IMR-90 (cell line): ENCODE measurements at regions not wholly inside any gene's neighbourhood (a gene's known extent, or its start where the extent isn't known, plus 50 kb on each side); places are given as distances from the start of the nearest gene placed in this dataset.

Experiments
- ATAC-seq: fragments of 200-7000 bp; cut with Tn5 transposase; 2 replicates; pipeline ENCODE4 v1.9.1; 2020; ENCODE audit warnings: low read depth, mild to moderate bottlenecking, moderate library complexity
- BruUV-seq: library from RNA; stranded (reverse); fragments of 400-500 nt; replicated peaks from 2 replicates; lab custom pipeline; 2021; lab: Mats Ljungman, UMichigan
- CTCF ChIA-PET: fragments of 300-600 bp; formaldehyde crosslinking; extraction: SDS; loops from one replicate; lab custom pipeline; 2021; ENCODE audit warnings: antibody characterized with exemption; lab: Yijun Ruan, JAX
- POLR2A ChIA-PET: fragments of 300-600 bp; sonication (Branson Sonifier 250); formaldehyde crosslinking; loops from one replicate; lab custom pipeline; 2022; ENCODE audit warnings: antibody characterized with exemption; ENCODE audit not compliant: unreplicated experiment; lab: Charles Lee
- DNase-seq: peaks from one replicate; pipeline ENCODE4 v3.0.0; 2013
- H2AFZ ChIP-seq: replicated peaks from 2 replicates; pipeline ENCODE3; 2013; ENCODE audit warnings: low read length, mild to moderate bottlenecking; ENCODE audit not compliant: poor library complexity
- H2AK5ac ChIP-seq: 2 replicates; pipeline ENCODE4 v1.6.1; 2013; ENCODE audit warnings: low read depth, low read length, inconsistent platforms
- H2AK9ac ChIP-seq: replicated peaks from 2 replicates; pipeline ENCODE3; 2013; ENCODE audit warnings: mild to moderate bottlenecking, low read depth, low read length, moderate library complexity; ENCODE audit not compliant: poor library complexity
- H2BK120ac ChIP-seq: 2 replicates; pipeline ENCODE4 v1.6.1; 2013; ENCODE audit warnings: low read depth, low read length, inconsistent platforms
- H2BK15ac ChIP-seq: 3 replicates; pipeline ENCODE4 v1.6.1; 2013; ENCODE audit warnings: low read depth, low read length, inconsistent platforms
- H2BK20ac ChIP-seq: 2 replicates; pipeline ENCODE4 v1.6.1; 2013; ENCODE audit warnings: low read depth, mild to moderate bottlenecking, inconsistent platforms, low read length, moderate library complexity
- H2BK5ac ChIP-seq: 2 replicates; pipeline ENCODE4 v1.6.1; 2013; ENCODE audit warnings: mild to moderate bottlenecking, low read depth, low read length, inconsistent platforms; ENCODE audit not compliant: poor library complexity, severe bottlenecking
- H3K14ac ChIP-seq: replicated peaks from 2 replicates; pipeline ENCODE4 v1.6.1; 2013; ENCODE audit warnings: low read depth, low read length, inconsistent platforms
- H3K18ac ChIP-seq: 2 replicates; pipeline ENCODE4 v1.6.1; 2013; ENCODE audit warnings: low read depth, low read length, control low read depth
- H3K23ac ChIP-seq: 2 replicates; pipeline ENCODE4 v1.6.1; 2013; ENCODE audit warnings: low read depth, low read length, inconsistent platforms
- H3K27ac ChIP-seq: 2 replicates; pipeline ENCODE4 v1.5.1; 2013; ENCODE audit warnings: mild to moderate bottlenecking, control low read depth, low read length; ENCODE audit not compliant: insufficient read depth
- H3K27me3 ChIP-seq: 2 replicates; pipeline ENCODE4 v1.6.1; 2013; ENCODE audit warnings: low read length; ENCODE audit not compliant: control insufficient read depth, insufficient read depth
- H3K36me3 ChIP-seq: 2 replicates; pipeline ENCODE4 v1.6.1; 2013; ENCODE audit warnings: low read length, mixed read lengths; ENCODE audit not compliant: control insufficient read depth, insufficient read depth
- H3K4ac ChIP-seq: 2 replicates; pipeline ENCODE4 v1.6.1; 2013; ENCODE audit warnings: low read depth, low read length, inconsistent platforms
- H3K4me1 ChIP-seq: 2 replicates; pipeline ENCODE4 v1.6.1; 2013; ENCODE audit warnings: low read length, mixed read lengths; ENCODE audit not compliant: control insufficient read depth, insufficient read depth
- H3K4me2 ChIP-seq: 2 replicates; pipeline ENCODE4 v1.6.1; 2013; ENCODE audit warnings: low read depth, mild to moderate bottlenecking, control low read depth, low read length, moderate library complexity
- H3K4me3 ChIP-seq: 2 replicates; pipeline ENCODE4 v1.5.1; 2013; ENCODE audit warnings: low read depth, mild to moderate bottlenecking, control low read depth, low read length, moderate library complexity; ENCODE audit not compliant: insufficient read depth
- H3K56ac ChIP-seq: 2 replicates; pipeline ENCODE4 v1.6.1; 2013; ENCODE audit warnings: low read length, inconsistent platforms; ENCODE audit not compliant: insufficient read depth; ENCODE audit errors: extremely low read depth
- H3K79me1 ChIP-seq, 2 experiments: 2 replicates each; pipeline ENCODE4 v1.6.1; 2013; ENCODE audit warnings: low read length in 2 of 2, inconsistent platforms in 1 of 2, low read depth in 1 of 2
- H3K9ac ChIP-seq: 2 replicates; pipeline ENCODE4 v1.6.1; 2013; ENCODE audit warnings: low read depth, low read length, control low read depth
- H3K9me1 ChIP-seq: 2 replicates; pipeline ENCODE4 v1.6.1; 2013; ENCODE audit warnings: low read length, inconsistent platforms; ENCODE audit not compliant: insufficient read depth
- H3K9me3 ChIP-seq: 2 replicates; pipeline ENCODE4 v1.6.1; 2013; ENCODE audit warnings: low read length; ENCODE audit not compliant: control insufficient read depth, insufficient read depth
- H4K20me1 ChIP-seq: 2 replicates; pipeline ENCODE4 v1.6.1; 2013; ENCODE audit warnings: low read length, inconsistent platforms; ENCODE audit not compliant: insufficient read depth
- H4K5ac ChIP-seq: 2 replicates; pipeline ENCODE4 v1.6.1; 2013; ENCODE audit warnings: mild to moderate bottlenecking, low read depth, low read length, control low read depth
- H4K8ac ChIP-seq, 2 experiments: 2 replicates each; pipeline ENCODE4 v1.6.1; 2013; ENCODE audit warnings: low read depth in 2 of 2, low read length in 2 of 2, control low read depth in 1 of 2, inconsistent platforms in 1 of 2
- H4K91ac ChIP-seq: 2 replicates; pipeline ENCODE4 v1.6.1; 2013; ENCODE audit warnings: low read depth, low read length, inconsistent platforms; ENCODE audit not compliant: insufficient read depth
- BHLHE40 ChIP-seq: fragments of 150-350 bp; IDR thresholded peaks from 2 replicates; pipeline ENCODE4 v1.6.1; 2016; ENCODE audit warnings: mild to moderate bottlenecking, low read depth, low read length
- CEBPB ChIP-seq: IDR thresholded peaks from 2 replicates; pipeline ENCODE4 v1.6.1; 2012; ENCODE audit warnings: low read depth, low read length, improper control_type of control experiment
- CHD1 ChIP-seq: IDR thresholded peaks from 2 replicates; pipeline ENCODE4 v1.6.1; 2012; ENCODE audit warnings: low read depth, low read length, improper control_type of control experiment
- ELK1 ChIP-seq: fragments of 150-350 bp; IDR thresholded peaks from 2 replicates; pipeline ENCODE4 v1.6.1; 2016; ENCODE audit warnings: low read depth, mild to moderate bottlenecking, low read length, moderate library complexity, borderline replicate concordance
- MAZ ChIP-seq: IDR thresholded peaks from 2 replicates; pipeline ENCODE4 v1.6.1; 2012; ENCODE audit warnings: low read depth, mild to moderate bottlenecking, low read length, improper control_type of control experiment, moderate library complexity, borderline replicate concordance
- RAD21 ChIP-seq: IDR thresholded peaks from 2 replicates; pipeline ENCODE4 v1.6.1; 2012; ENCODE audit warnings: low read length, improper control_type of control experiment
- SMC3 ChIP-seq: fragments of 150-350 bp; IDR thresholded peaks from 2 replicates; pipeline ENCODE4 v1.6.1; 2016; ENCODE audit warnings: low read depth, mild to moderate bottlenecking, antibody characterized with exemption, low read length, moderate library complexity
- WGBS, 2 experiments: methylation state at CpG; one replicate each; pipeline versions ENCODE4 v1.1.5 to v1.1.7; 2013; ENCODE audit warnings: missing lambda C conversion rate in 2 of 2; ENCODE audit not compliant: insufficient read length in 1 of 2; ENCODE audit errors: extremely low coverage in 2 of 2; 5-methylcytosine and 5-hydroxymethylcytosine counted together
- dilution Hi-C: fragments of 300-500 bp; cut with HindIII; formaldehyde crosslinking; loops from one replicate; pipeline ENCODE4 v1.14.3; 2018; ENCODE audit warnings: low sequenced_read_pairs; ENCODE audit not compliant: unreplicated experiment
- in situ Hi-C: fragments of 300-500 bp; cut with MboI; formaldehyde crosslinking; loops from 3 replicates; pipeline ENCODE4 v1.14.3; 2019; ENCODE audit warnings: low sequenced_read_pairs, inconsistent platforms, mixed read lengths
- intact Hi-C: fragments of 100-400 bp; cut with micrococcal nuclease; formaldehyde crosslinking; loops from 2 replicates; pipeline ENCODE4 v1.10.0; 2022

- H2BK5ac ChIP-seq, result no peak overlapping the region
- H3K14ac ChIP-seq, result 0 out of 2 replicates have a peak overlapping the region, but pooled peaks have one; percentile 55
- WGBS, 2 experiments, result no CpG with 5 or more reads among the region's 1 CpG
- ChIA-PET CTCF (no interaction called here), POLR2A (no interaction called here)
- TF ChIP-seq SMC3 (no peak), MAZ (no peak), ELK1 (no peak), CEBPB (no peak), RAD21 (no peak), CHD1 (no peak), BHLHE40 (no peak)
- H4K8ac ChIP-seq, result no peak overlapping the region
- peak overlapping the region; percentile 22; the same call in 1 of the 2 replicates for H2BK120ac ChIP-seq
- in situ Hi-C loops, result no loop called here
- BruUV-seq, result no TSS peak
- H4K5ac ChIP-seq, result no peak overlapping the region
- H4K91ac ChIP-seq, result no peak overlapping the region
- H3K36me3 ChIP-seq, result no peaks in the 10 kb centered on the region
- no peak overlapping the region for H3K4me2 ChIP-seq
- peaks cover 10% of the 10 kb centered on the region; the same call in 1 of the 2 replicates for H3K9me1 ChIP-seq
- dilution Hi-C loops, result no loop called here
- no peak overlapping the region for H2AK5ac ChIP-seq
- H2BK15ac ChIP-seq, result no peak overlapping the region
- H3K27me3 ChIP-seq, result no peaks in the 10 kb centered on the region
- no peak overlapping the region for H3K23ac ChIP-seq
- no peak overlapping the region for H3K18ac ChIP-seq
- no peak overlapping the region for H3K56ac ChIP-seq
- peaks cover 1% of the 10 kb centered on the region; the same call in 1 of the 2 replicates for H3K4me1 ChIP-seq
- no peak overlapping the region for H3K27ac ChIP-seq
- ATAC-seq (no peak), DNase-seq (no peak)
- no peaks in the 10 kb centered on the region for H4K20me1 ChIP-seq
- no peaks in the 10 kb centered on the region for H3K79me1 ChIP-seq
- intact Hi-C loops, result no loop called here
- 0 out of 2 replicates have a peak overlapping the region, but pooled peaks have one; percentile 18 for H2BK20ac ChIP-seq
- H2AFZ ChIP-seq, result no peak overlapping the region
- no peak overlapping the region for H3K4ac ChIP-seq
- H2AK9ac ChIP-seq, result no peak overlapping the region
- H3K9me3 ChIP-seq, result no peaks in the 10 kb centered on the region
- no peak overlapping the region for H3K4me3 ChIP-seq
- H3K9ac ChIP-seq, result no peak overlapping the region
These were observed 115.0 kb upstream of the ARHGAP20 start for GRCh38 chr11:110827276-110827675.
